GM21717 (cell line): ENCODE measurements at regions not wholly inside any gene's neighbourhood (a gene's known extent, or its start where the extent isn't known, plus 50 kb on each side); places are given as distances from the start of the nearest gene placed in this dataset.
"Not testable (repeated sequence)": the region's sequence is repeated elsewhere in the genome, so short reads cannot be mapped to it uniquely, and the experiment has no call there.

Source experiments
- ATAC-seq: cut with Tn5 transposase; IDR thresholded peaks from one replicate; pipeline ENCODE4 v1.9.1; 2021; ENCODE audit warnings: mild to moderate bottlenecking, moderate library complexity; ENCODE audit not compliant: unreplicated experiment

DNA sequence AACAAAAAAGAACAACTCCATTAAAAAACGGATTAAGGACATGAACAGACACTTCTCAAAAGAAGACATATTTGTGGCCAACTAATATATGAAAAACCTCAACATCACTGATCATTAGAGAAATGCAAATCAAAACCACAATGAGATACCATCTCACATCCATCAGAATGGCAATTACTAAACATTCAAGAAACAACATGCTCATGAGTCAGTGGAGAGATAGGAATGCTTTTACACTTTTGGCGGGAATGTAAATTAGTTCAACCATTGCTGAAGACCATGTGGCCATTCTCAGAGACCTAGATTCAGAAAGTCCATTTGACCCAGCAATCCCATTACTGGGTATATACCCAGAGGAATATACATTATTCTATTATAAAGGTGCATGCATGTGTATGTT is 1442.6 kb upstream of the B3GALT2 start:
- no peak for ATAC-seq

DNA sequence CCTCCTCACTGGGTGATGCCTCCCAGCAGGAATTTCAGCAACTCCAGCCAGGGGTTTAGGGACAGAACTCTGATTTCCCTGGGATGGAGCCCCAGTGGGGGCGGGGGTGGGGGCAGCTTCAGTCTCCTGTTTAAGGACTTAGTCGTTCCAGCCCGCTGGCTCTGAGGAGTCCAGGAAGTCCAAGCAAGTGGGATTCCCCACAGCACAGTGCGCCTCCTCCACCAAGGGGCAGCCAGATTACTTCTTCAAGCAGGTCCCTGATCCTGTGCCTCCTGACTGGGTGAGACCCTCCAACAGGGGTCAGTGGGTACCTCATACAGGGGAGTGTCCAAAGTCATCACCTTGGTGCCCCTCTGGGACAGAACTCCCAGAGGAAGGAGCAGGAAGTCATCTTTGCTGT is 1438.4 kb upstream of the B3GALT2 start:
- ATAC-seq: no peak

DNA sequence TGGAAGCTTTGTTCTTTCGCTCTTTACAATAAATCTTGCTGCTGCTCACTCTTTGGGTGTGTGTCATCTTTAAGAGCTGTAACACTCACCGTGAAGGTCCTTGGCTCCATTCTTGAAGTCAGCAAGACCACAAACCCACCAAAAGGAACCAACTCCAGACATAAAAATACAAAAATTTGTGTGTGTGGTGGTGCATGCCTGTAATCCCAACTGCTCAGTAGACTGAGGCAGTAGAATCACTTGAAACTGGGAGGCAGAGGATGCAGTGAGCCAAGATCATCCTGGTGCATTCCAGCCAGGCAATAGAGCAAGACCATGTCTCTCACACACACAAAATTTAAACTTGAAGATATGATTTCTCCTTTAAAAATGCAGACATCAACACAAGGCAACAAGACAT is 1431.7 kb upstream of the B3GALT2 start:
- no peak for ATAC-seq

DNA sequence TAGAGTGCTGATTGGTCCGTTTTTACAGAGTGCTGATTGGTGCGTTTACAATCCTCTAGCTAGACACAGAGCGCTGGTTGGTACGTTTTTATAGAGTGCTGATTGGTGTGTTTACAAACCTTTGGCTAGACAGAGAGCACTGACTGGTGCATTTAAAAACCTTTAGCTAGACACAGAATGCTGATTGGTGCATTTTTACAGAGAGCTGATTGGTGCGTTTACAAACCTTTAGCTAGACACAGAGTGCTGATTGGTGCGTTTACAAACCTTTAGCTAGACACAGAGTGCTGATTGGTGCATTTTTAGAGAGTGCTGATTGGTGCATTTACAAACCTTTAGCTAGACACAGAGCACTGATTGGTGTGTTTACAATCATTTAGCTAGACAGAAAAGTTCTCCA is 1430.9 kb upstream of the B3GALT2 start:
- ATAC-seq: not testable (repeated sequence)

DNA sequence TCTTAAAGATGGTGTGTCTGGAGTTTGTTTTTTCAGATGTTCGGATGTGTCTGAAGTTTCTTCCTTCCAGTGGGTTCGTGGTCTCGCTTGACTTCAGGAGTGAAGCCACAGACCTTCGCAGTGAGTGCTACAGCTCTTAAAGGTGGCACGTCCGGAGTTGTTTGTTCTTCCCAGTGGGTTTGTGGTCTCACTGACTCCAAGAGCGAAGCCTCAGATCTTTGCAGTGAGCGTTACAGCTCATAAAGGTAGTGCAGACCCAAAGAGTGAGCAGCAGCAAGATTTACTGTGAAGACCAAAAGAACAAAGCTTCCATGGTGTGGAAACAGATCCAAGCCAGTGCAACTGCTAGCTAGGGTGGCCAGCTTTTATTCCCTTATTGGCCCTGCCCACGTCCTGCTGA is 1430.4 kb upstream of the B3GALT2 start:
- ATAC-seq: no peak

DNA sequence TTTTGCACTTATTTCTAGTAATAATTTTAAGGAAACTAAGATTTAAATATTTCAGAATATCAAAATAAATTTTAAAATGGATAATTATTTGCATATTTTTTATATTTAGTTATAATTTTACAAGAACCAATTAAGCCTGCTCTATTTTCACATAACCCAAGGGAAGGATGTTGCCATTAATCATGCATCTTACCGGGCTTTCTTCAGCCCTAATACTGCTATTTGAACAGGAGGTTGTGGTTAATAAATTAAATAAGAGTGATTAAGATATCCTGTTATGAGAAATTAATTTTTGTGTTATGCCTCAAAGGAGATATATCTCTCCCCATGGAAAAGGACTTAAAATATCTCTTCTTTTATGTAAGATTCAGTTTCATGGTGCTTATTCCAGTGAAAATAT is 1415.8 kb upstream of the B3GALT2 start:
- ATAC-seq: no peak

DNA sequence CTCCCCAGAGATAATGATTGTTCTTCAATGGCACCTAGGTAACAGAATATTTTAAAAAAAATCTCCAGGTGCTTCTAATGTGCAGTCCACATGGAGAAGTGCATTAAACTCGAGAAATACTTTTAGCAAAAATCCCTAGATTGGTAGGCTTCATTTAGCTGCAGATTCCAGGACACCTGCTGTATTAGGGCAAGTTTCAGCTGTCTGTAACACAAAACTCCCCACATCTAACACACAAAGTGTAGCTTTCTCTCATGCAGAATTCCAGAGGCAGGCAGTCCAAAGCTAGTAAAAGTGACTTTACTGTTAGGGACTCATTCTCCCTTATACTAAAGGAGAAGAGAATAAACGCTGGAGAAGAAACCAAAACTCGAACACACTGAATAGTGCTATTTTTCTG is 1414.3 kb upstream of the B3GALT2 start:
- ATAC-seq: no peak

DNA sequence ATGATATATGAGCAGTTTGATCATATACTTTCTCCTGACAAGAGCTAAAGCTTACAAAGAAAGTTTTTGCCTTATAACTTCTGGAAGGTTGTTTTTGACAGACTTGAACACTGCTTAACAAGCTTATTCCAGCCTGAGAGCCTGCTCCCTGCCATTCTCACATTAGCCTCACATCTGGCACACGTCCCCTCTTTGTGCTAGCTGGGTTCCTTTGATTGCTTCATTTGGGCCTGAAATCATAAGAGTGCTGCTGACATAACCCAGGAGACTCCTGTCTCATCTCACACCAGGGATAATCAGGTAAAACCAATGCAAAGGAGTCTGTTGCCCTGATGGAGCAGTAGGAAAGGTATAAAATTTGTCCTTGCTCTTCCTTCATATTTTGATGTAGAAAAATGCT is 1411.7 kb upstream of the B3GALT2 start:
- no peak for ATAC-seq

DNA sequence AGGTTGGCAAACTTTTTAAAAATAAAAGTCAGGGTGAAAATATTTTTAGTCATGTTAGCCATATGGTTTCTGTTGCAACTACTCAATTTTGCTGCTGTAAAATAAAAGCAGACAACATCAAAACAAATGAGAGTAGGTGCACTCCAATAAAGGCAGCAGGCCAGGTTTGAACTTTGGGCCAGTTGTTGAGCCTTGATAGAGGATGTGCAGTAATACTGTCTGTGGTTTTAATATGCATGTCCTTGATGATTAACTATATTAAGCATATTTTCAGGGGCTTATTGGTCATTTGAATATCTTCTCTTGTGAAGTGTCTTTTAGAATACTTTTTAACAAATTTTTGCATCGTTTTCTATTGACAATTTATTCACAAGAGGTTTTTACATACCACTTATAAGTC is 1399.9 kb upstream of the B3GALT2 start:
- no peak for ATAC-seq

DNA sequence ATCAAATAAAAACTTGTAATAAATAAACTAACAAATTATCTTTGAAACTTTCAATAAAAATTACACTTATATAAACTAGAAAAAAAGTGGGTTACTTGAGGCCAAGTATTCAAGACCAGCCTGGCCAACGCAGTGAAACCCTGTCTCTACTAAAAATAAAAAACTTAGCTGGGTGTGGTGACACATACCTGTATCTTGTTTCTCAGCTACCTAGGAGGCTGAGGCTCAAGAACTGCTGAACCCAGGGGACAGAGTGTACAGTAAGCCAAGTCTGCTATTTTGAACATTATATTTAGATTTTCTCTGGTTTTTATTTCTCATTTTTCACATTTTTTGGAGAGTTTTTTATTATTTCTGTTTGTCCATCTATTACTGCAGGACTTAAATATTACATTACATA is 1397.6 kb upstream of the B3GALT2 start:
- ATAC-seq: no peak

DNA sequence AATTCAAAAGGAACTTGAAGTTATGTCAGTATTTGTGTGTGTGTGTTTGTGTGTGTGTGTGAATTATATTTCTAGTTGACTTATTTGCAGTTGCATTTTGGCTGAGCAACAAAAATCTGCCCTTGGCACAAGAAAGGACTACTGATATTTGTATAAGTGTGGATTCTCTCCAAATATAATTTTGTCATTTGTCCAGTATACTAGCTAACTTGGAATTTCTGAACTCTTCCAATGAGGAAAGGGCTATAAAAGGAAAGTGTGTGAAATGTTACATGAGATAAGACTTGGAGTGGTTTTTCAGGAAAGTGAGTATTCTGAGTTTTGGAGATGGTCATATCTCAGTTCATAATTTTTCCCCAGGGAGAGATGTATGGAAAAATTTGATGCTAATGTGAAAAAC is 1384.1 kb upstream of the B3GALT2 start:
- ATAC-seq: no peak

DNA sequence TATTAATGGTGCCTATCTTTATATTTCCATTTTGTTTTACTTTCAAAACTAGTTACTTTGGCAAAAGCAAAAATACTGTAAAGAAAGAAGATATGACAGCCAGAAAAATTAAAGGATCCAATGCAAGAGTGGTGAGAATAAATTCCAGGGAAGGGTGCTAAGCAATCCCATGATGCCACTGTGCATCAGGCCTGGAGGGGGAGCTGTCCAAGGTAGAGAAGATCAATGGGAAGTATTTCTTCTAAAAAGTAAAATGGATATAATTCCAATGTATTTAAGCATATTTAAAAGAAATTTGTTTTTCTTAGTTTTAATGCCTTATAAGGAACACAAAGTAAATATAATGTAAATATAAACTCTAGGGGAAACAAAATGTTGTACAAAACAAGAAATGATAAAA is 1382.2 kb upstream of the B3GALT2 start:
- ATAC-seq: no peak

DNA sequence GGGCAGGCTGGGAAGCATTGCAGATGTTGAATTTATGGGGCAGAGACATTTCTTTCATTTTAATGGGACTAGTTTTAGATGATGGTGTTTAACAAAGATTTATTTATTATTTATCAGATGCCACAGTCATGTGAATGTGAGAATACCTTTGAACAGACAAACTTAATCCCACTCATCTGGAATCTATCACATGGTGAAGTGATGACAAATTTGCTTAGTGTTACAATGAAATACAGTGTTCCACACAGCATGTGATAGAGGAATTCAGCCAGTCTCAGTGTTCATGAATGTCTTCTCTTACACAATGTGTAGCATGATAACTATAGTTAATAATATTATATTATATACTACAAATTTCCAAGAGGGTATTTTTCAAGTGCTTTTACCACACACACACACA is 1361.7 kb upstream of the B3GALT2 start:
- ATAC-seq: no peak

DNA sequence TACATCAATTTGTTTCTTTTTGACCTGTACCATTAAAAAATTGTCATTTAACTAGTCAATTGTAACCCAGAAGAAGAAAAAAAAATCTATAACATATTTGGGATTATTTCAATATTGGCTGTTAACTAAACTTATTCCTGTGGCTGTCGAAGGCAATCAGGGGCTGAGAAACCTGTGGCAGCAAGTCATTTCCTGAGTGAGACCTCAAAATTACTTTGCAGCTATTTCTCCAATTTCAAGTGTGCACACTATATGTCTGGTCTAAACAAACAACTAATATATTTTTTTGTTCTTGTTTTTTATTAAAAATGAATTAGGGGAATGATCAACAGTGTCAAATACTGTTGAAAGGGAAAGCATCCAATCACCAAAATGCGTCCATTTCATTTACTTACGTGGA is 1357.6 kb upstream of the B3GALT2 start:
- ATAC-seq: no peak

DNA sequence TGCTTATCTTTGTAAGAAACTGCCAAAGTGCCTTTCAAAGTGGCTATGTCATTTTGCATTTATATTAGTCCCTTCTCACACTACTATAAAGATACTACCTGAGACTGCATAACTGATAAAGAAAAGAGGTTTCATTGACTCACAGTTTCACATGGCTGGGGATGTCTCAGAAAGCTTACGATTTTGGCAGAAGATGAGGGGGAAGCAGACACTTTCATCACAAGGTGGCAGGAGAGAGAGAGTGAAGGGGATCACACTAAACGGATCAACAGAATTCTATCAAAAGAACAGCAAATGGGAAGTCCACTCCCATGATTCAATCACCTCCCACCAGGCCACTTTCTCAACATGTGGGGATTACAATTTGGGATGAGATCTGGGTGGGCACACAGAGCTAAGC is 1352.0 kb upstream of the B3GALT2 start:
- ATAC-seq: no peak

DNA sequence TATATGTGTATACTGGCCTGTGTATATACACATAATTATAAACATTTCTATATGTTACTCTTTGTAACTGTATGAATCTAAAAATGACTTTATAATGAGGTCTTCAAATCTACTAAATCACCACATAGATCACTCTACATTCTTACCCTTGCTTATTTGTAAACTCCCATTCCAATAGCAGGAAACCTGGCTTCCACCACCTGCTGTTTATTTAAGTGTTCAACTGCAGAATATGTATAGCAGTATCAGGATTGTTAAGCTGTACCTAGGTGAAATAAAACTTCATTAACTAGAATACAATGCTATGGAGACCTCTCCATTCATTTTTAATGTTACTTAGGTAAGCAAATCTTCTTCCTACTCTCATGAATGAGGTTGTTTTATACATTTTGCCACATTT is 1351.1 kb upstream of the B3GALT2 start:
- ATAC-seq: no peak

DNA sequence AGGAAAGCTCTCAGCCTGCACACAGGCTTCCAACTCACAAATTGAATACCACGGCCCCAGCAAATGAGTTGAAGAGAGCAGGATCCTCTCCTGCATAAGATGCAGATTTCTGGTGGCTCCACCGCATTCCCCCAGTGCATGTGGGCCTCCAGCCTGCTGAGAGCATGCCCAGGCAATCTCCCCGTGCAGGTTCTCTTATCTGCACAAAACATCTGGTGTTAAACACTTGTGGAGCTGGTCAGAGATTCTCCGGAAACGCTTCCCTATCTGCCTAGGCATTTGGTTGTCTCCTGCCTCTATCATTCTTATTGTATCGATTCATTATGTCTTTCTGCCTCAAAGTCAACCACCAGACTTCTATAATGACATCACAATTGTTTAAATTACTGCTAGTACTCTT is 1349.0 kb upstream of the B3GALT2 start:
- ATAC-seq: no peak

DNA sequence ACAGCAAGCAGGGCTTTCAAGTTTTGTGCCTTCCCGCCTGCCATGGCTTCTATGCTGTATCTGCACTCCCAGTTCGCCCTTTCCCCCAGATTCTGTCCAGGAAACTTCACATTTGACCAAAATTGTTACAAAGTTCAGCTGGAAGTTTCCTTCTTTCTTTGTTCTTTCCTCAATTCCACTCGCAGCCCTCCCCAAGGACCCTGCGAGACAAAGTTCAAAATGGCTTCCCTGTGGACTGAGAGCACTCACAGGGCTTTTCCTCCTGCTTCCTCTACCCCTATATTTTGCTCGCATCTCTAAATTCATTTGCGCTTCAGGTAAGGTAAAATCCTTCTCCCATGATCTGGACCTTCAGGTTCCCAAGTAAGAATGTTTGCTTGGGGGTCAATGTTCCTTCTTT is 1348.4 kb upstream of the B3GALT2 start:
- no peak for ATAC-seq

DNA sequence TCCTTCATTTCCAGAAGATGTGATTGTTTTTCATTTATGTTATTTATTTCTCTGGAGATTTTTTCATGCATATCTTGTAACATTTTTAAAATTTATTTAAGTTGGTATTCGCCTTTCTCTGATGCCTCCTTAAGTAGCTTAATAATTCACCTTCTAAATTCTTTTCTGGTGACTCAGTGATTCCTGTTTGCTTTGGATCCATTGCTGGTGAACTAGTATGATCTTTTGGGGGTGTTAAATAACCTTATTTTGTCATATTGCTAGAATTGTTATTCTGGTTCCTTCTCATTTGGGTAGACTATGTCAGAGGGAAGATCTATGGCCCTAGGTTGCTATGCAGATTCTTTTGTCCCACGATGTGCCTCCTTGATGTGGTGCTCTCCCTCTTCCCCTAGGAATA is 1347.2 kb upstream of the B3GALT2 start:
- ATAC-seq: no peak

DNA sequence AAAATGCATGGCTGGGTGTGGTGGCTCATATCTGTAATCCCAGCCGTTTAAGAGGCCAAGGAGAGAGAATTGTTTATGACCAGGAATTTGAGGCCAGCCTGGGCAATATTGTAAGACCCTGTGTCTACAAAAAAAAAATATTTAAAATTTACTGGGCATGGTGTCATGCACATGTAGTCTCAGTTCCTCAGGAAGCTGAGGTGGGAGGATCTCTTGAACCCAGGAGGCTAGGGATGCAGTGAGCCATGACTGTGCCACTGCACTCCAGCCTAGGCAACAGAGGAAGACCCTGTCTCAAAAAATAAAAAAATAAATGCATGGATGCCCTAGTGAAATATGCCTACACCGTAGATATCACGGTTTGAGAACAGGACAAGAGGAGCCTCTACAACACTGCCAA is 1331.2 kb upstream of the B3GALT2 start:
- ATAC-seq: no peak

DNA sequence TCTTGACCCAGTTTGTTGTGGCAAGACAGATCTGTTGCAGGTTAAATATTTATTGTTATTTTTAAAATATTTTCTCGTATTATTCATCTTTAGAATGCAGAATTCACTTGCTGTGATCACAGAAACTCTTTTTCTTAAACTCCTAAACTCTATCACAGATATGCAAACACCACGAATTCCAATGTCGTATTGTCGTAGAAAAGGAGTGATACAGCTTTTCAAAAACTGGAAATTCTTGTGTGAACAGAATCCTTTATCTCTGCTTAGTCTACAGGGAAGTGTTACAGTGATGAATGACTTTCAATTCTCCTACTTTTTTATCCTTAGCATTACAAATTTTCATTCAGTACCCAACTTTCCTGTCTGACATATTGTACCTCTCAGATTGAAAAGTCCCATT is 1329.5 kb upstream of the B3GALT2 start:
- ATAC-seq: no peak

DNA sequence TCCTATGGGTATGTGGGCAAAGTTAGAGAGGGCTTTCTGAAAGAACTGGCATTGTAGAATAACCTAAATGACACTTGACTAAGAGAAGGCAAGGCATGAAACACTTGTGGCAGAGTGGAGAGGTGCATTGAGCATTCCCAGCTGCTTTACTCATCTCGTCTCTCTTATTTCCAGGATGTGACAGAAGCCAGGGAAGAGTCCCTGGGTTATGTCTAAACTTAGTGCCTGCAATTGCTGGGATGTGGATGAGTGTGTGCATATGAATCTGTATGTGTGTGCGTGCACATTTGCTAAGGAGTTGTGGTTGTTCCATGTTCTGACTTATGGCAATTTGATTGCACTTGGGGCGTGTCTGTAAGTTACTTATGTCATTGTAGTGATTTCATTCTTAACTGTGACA is 1326.5 kb upstream of the B3GALT2 start:
- ATAC-seq: no peak

DNA sequence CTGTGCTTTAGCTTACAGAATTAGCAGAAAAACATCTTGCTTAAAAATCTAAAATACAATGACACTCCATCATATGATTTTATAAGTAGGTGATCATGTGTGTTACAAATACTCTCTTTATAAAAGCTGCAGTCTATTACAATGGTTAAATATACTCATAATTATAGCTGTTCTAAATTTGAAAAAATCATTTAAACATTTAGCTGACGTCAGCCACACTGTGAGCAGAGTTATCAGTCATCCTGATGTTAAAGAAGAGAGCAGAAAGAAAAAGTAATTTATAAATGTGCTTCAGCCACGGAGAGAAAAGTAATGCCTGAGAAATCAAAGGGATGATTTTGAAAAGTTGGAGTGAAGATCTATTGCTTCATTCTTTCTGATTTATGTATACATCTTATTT is 1325.9 kb upstream of the B3GALT2 start:
- ATAC-seq: no peak

DNA sequence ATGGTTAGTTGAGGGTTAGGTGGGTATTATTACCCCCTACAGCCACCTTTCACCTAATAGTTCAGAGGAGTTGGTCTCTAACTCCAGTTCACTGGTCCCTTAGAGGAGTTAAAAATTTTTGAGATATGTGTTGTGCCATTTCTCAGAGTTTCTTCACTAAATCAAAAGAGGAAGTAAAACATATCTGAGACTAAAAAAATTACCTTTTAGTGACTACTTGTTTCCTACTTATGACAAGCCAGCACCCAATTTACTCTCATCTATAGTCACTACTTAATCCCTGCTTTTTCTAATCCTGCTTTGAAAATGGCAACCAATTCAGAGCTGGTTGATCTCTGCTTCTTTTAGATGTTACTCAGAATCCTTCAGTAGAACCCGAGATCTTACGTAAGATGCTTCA is 1316.8 kb upstream of the B3GALT2 start:
- ATAC-seq: no peak
